ENCODE measurements at regions not wholly inside any gene's neighbourhood (a gene's known extent, or its start where the extent isn't known, plus 50 kb on each side); places are given as distances from the start of the nearest gene placed in this dataset.

DNA sequence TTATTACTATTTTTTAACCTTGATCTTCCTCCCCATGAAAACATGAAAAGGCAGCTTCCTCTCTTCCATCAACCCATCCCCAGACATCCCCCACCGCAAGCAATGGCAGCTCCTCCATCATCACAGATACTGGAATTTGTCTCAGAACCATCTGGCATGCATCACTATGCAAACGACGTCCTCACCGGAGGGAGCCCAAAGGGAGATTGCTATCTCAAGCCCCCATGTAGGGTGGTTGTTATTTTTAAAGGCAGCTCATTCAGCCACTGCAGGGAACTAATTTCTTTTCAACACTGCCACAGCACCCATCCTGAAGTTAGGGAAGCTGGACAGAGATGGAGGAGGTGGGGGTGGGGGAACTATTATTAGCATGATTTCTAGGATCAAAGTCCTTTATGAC lies 222.5 kb downstream of the FOXL1 start:
- DNase-seq (ENCODE audit: low spot score): no peak

- no peak for DNase-seq (ENCODE audit: low spot score)
Measured at GRCh38 chr16:86802013-86802412, 223.7 kb downstream of the FOXL1 start.

DNA sequence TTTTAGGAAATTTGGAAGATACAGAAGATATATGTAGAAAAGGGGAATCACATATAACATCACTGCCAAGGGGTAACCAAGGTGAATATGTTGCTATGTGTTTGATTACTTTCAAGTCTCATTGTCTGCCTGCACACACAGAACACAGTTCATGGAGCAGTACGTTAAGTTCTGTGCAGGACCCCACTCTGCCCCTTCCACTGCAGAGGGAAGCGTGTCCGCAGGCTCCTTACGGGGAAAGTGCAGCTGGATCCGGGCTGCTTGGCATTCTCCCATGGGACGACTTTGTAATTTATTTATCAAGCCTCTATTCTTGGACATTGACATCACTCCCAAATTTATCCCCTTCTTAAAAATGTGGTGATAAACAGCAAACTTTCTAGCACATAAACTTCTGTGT lies 226.8 kb downstream of the FOXL1 start:
- DNase-seq (ENCODE audit: low spot score): no peak

DNA sequence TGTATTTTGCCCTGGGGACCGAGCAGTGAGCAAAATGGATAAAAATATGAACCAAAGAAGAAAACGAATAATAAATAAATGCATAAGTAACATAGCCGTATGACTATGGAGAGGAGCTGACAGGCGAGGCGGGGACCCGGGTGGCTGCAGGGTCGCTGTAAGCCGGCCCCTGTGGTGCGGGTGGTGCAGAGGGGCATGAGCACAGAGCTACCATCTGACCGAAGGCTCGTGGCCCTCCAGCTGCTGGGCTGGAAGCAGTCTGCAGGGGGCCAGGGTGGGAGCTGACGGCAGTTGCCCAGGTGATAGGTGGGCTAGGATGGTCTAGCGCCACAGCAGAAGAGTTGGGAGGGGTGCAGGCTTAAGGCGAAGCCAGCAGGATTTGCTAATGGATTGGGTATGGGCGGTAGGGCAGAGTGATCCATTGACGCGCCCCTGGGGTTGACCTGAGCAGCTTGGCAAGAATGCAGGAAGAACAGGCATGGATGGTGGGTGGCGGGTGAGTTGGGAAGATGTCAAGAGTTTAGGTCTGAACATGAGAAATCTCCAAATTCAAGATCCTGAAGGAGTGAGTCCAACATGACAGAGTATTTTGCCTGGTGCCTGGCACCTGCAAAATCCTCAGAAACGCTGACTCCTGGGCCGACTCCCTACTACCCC lies 228.0 kb downstream of the FOXL1 start:
- DNase-seq (ENCODE audit: low spot score): no peak

GRCh38 chr16:86806838-86807351 lies 228.5 kb downstream of the FOXL1 start:
- no peak for DNase-seq (ENCODE audit: low spot score)

- DNase-seq (ENCODE audit: low spot score): no peak
Measured at GRCh38 chr16:86808863-86809444, 230.6 kb downstream of the FOXL1 start.

DNA sequence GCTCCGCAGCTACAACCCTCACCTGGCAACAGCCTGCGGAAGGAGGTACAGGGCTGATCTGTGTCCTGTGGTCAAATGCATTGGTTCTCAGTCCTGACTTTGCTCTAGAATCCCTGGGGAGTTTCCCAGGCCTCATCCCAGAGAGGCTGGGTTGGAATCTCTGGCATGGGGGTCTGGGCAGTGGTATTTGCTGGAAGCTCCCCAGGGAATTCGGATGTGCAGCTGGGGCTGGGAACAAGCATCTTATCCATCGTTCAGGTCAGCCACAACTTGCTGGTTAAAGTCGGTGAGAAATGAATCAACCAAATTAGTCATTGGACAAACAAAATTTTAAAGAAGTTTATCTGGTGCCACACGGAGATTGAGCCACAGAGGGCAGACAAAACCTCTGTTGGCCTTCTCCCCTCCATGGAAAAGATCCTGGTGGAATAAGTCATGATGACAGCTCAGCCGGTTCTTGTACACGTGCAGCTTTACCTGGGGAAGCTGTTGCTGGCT lies 231.2 kb downstream of the FOXL1 start:
- no peak for DNase-seq (ENCODE audit: low spot score)

DNA sequence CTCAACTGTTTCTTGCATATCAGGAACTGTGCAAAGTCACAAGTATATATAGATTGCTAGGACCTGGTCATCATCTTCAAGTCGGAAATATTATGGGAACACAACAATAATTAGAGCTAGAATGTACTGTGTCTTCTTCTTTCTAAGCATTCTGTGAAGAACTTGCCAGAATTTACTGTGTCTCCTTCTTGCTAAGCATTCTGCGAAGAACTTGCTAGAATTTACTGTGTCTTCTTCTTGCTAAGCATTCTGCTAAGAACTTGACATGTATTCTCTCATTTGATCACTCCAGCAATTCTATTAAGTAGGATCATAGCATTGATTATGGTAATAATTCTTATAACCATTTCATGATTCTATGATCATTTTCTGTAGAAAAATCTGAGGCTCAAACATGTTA lies 231.7 kb downstream of the FOXL1 start:
- no peak for DNase-seq (ENCODE audit: low spot score)

DNA sequence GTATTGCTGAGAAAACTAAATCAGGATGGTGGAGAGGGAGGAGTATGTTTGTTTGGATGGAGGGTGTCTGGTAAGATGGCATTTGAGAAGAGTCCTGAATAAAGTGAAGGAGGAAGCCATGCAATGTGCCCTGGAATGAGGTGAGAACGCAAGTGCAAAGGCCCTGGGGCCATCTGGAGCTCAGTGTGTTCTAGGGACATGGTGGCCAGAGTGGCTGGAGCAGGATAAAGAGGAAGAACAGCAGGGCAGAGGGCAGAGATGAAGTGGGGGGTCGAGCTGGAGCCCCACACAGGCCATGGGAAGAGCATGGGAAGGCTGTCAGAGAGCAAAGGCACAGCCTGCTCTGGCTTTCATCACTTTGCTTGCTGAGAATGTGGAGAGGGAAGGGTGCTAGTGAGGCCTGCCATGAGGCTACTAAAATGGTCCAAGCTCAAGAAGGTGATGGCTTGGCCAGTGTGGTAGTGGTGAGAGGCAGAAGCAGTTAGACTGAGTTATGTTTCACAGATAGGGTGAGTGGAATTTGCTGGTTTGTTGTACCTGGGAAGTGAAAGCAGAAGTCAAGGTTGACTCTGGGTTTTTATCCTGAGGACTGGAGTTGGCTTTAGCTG lies 234.1 kb downstream of the FOXL1 start:
- no peak for DNase-seq (ENCODE audit: low spot score)

DNA sequence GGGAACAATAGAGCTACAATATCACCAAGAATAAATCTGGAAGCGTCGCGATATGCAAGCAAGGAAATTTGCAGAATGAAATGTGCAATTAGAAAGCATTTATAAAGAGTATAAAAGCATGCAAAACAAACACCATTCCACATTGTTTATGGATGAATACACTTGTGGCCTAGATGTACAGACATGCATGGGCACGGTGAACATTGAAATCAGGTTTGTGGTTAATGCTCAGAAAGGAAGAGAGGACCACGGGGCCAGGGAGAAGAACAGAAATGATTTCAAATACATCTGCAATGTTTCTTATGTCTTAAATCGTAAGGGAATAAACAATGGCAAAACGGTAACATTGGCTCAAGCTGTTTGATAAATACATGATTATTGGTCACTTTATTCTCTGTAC lies 235.9 kb downstream of the FOXL1 start:
- DNase-seq (ENCODE audit: low spot score): no peak

DNA sequence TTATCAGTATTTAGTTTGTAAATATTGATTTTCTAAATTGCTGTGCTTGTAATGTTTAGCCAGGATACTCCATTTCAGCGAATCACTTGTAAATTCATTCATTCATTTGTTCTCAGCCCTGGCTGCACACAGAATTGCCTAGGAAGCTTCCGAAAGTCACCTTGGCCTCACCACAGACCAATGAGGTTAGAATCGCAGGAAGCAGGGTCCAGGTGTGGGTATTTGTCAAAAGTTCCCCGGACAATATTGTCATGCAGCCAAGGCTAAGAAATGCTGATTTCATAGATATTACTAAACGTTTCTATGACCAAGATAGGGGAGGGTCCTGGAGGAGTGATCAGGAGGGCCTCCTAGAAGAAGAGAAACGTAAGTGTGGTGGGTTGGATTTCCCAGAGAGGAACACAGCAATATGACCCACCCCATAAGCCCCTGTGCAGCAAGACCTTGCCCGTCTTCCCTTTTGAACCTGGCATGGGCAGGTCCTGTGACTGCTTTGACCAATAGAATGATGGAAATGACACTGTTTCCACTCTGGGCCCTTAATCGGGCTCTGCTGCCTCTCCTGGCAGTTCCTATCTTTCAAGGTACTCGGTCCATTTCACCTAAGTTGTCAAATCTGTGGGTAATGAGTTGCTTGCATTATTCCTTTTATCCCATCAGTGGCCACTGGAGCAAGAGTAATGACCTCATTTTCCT lies 238.7 kb downstream of the FOXL1 start:
- no peak for DNase-seq (ENCODE audit: low spot score)

DNA sequence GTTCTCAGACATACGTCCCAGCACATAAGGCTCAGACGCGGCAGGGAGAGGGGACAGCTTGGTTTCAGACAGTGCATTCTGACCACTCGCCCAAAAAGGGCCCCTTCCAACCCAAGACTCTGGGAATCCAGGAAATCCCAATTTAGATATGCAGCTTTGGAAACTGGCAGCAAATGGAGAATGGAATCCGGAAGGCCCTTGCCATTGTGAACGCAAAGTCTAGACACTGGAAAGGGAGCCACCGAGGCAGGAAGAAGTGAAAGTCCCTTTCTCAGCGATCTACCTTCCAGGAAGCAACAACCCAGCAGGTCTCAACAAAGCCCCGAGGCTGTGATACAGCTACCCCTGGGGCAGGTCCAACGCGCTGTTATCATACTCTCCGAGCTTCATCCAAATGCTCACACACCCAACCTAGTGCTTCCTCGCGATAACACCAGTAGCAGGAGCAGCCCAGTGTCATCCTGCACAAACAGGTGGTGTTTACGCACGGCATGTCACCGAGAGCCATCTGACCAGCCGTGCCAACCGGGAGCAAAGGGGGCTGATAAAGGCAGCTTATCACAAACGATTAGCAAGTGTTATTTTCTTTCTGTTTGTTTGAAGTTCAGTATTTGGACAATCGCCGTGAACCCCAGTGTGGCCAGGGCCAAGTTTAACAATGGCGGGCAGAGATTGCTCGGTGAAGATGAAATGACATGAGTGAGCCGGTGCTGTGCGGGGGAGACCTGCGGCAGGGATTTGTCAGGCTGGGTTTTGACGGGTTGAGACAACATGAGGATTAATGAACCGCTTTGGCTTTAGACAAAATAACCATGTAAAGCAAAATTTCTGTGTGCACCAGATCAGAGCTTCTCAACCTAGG lies 240.6 kb downstream of the FOXL1 start:
- peak; percentile 81 for DNase-seq (ENCODE audit: low spot score)

DNA sequence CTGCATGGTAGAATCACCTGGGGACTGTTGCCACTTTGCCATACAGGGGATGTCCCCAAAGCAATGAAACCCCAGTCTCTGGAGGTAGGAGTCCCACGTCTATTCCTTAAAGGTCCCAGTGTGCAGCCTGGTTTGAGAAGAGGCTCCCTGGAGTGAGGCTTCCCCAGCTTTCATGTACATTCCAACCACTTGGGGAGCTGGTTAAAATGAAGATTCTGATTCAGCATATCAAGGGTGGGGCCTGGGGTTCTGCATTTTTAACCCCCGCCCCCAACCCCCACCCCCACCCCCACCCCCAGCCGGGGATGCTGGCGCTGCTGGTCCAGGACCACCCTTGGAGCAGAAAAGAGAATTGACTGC lies 241.2 kb downstream of the FOXL1 start:
- DNase-seq (ENCODE audit: low spot score): peak; percentile 41

DNA sequence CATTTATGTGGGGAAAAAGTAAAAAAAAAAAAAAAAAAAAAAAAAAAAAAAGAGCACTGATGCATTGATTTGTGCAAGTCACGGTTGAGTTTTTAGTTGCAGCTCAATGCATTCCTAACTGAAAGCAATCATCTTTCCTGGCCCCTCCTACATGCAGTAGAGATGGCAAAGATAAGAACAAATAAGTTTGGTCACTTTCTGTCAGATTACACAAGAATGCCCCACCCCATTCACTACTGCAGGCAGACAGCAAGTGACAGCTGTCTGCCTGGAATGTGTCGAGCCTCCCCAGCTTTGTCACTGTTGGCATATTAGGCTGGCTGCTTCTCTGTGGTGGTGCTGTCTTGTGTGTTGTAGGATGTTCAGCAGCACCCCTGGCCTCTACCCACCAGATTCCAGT lies 243.5 kb downstream of the FOXL1 start:
- no peak for DNase-seq (ENCODE audit: low spot score)

GRCh38 chr16:86823125-86823524 lies 244.8 kb downstream of the FOXL1 start:
- DNase-seq (ENCODE audit: low spot score): no peak

DNA sequence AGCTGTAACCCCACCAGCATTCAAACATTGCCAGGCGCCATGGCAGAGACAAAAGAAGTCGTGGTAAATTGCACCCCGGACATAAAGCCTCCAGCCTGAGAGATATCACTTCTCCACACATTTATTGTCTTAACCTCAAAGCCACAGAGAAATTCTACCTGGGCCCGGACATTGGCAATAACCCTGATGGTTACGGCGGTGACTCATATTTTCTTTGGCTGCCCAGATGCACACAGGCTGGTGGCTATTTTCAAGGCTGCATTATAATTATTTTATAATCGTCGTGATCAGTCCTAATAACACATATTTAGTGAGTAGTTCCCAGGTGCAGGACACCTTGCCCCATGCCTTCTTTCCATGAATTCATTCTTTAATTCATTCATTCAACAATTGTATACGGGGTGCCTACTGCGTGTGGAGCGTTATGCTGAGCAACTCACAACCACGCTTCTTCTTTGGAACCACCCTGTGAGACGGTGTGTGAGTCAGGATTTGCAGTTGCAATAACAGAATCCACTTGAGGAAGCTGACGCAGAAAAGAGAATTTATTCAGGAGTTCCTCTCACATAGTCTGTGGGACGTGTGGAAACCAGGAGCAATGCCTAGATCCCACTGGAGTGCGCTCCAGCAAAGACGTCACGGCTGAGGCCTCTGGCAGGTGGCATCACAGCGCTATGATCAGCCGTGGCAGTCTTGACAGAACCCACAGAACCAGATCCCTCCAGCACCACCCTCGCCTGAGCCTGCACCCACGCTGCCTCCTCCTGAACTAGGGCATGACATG lies 245.7 kb downstream of the FOXL1 start:
- DNase-seq (ENCODE audit: low spot score): no peak

- DNase-seq (ENCODE audit: low spot score): no peak
Measured at GRCh38 chr16:86824751-86825296, 246.5 kb downstream of the FOXL1 start.

- DNase-seq (ENCODE audit: low spot score): no peak
Measured at GRCh38 chr16:86825631-86826030, 247.3 kb downstream of the FOXL1 start.

DNA sequence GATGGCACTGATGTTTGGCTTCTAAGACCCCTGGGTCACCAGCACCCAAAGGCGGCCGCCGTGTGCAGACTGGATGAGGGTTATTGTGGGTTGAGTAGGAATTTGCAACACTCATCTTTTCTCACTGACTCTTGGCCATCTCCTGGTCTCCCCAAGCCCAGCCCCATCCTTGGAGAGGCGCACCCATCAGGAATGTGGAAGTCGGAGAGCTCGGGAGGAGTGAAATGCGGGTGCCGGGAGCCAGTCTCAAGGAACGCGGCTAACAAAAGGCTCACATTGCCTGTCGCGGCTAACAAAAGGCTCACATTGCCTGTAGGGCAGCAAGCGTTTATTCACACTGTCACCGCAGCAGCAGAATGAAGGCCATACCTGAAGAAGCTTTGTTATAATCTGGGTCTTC lies 248.6 kb downstream of the FOXL1 start:
- DNase-seq (ENCODE audit: low spot score): no peak

- no peak for DNase-seq (ENCODE audit: low spot score)
Measured at GRCh38 chr16:86827521-86827920, 249.2 kb downstream of the FOXL1 start.
